ENCODE measurements at regions not wholly inside any gene's neighbourhood (a gene's known extent, or its start where the extent isn't known, plus 50 kb on each side); places are given as distances from the start of the nearest gene placed in this dataset.

DNA sequence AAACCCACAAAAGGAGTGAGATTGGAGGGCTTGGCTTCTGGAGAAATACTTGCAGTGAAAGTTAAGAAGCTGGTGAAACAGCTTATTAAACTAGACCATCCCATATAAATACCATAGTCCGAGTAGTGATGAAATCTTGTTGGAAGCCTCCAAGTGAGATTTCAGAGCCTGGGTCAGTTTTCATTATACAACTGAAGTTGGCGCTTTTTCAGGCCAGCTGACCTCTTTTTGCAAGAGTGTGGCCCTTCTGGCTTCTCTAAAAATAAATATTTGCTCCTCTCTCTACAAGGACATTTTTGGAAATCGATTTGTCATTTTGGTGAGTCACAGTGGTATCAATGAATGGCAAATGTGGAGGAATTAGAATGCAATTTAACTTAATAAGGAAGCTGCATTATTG lies 51.2 kb upstream of the THRB start:
- no peak overlapping the region for H3K4me3 ChIP-seq (ENCODE audit: low read depth, low read length)
- TF ChIP-seq, protein P1, sequence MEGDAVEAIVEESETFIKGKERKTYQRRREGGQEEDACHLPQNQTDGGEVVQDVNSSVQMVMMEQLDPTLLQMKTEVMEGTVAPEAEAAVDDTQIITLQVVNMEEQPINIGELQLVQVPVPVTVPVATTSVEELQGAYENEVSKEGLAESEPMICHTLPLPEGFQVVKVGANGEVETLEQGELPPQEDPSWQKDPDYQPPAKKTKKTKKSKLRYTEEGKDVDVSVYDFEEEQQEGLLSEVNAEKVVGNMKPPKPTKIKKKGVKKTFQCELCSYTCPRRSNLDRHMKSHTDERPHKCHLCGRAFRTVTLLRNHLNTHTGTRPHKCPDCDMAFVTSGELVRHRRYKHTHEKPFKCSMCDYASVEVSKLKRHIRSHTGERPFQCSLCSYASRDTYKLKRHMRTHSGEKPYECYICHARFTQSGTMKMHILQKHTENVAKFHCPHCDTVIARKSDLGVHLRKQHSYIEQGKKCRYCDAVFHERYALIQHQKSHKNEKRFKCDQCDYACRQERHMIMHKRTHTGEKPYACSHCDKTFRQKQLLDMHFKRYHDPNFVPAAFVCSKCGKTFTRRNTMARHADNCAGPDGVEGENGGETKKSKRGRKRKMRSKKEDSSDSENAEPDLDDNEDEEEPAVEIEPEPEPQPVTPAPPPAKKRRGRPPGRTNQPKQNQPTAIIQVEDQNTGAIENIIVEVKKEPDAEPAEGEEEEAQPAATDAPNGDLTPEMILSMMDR (IDR thresholded peaks at IDR 0.05; ENCODE audit: borderline replicate concordance, insufficient read depth, low read depth, low read length) = no peak

DNA sequence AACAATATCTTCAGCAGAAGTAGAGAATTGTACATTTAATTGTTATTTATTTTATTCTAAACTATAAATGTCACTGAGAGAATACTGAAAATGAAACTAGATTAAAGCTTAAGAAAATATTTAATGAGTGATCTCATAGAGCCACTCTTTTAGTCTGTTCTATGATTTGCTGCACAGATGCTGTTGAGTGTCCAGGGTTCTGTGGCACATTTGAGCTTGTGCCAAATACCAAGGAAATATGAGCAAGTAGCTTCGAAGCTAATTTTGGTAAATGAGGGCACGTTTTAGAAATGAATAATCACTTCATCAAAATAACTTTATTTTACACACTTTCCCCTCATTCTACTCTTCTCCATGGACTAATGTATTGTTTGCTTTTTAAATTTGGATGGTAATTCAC lies 53.6 kb upstream of the THRB start:
- TF ChIP-seq, protein P1 (IDR thresholded peaks at IDR 0.05; ENCODE audit: borderline replicate concordance, insufficient read depth, low read depth, low read length) = no peak
- no peak overlapping the region for H3K4me3 ChIP-seq (ENCODE audit: low read depth, low read length)

DNA sequence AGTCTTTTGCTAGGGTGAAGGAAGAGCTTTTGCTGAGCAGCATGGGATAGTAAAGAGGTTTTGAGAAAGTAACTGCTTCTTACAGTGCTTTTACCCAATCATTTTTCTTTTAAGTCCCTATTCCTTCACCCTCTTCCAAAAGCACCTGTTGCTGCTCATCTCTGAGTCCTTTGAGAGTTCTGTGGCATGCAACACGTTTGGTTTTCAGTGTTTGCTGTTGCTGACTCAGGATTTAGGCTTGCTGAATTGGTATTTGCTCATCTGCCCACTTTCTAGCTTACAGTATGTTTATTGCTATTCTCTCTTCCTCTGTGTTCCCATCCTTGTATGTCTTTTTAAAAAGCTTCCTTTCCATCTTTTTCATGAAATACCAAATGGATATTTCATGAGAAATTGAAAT lies 55.9 kb upstream of the THRB start:
- no peak overlapping the region for H3K4me3 ChIP-seq (ENCODE audit: low read depth, low read length)
- TF ChIP-seq, protein P1 (IDR thresholded peaks at IDR 0.05; ENCODE audit: borderline replicate concordance, insufficient read depth, low read depth, low read length) = no peak

DNA sequence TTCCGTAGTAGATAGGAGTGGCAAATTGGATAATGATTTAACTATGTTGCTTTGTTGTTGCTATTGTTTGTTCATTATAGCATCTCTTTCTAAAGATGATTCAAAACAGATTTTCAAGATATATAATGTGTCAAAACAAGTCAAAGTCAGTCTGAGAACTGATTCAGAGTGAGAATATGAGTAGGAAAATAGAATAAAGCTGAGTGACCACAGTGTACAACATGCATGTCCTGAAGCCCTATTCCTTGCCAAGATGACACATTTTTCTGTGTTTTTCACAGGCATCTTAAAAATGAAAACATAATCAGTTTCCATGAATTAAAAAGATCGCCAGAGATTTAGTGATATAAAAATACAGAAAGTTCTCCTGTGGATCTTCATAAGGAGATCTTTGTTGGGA lies 57.0 kb upstream of the THRB start:
- TF ChIP-seq, protein P1 (IDR thresholded peaks at IDR 0.05; ENCODE audit: borderline replicate concordance, insufficient read depth, low read depth, low read length) = no peak
- H3K4me3 ChIP-seq (ENCODE audit: low read depth, low read length) = no peak overlapping the region

DNA sequence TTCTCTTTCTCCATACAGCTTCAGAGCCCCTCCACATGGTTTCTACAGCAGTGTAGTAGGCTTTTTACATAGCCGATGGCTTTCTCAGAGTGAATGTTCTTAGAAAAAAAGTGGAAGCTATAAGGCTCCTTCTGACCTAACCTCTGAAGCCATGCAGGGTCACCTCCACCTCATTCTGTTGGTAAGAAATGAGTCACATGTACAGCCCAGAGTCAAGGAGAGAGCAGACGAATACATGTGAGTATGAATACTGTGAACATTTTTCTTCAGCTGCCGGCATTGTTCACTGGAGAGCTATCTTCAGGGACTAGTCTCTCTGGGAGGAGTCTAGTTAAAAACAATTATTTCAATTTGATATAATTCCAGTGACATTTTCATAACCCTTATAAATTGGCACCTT lies 68.2 kb upstream of the THRB start:
- TF ChIP-seq, protein P1 (IDR thresholded peaks at IDR 0.05; ENCODE audit: borderline replicate concordance, insufficient read depth, low read depth, low read length) = no peak

DNA sequence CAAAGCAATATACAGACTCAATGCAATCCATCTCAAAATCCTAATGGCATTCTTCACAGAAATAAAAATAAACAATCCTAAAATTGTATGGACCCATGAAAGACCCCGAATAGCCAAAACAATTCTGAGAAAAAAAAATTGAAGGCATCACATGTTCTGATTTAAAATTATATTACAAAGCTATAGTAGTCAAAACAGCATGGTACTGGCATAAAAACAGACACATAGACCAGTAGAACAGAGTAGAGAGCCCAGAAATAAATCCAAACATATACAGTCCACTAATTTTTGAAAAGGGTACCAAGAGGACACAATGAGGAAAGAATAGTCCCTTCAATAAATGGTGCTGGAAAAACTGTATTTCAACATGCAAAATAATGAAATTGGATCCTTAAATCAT lies 70.4 kb upstream of the THRB start:
- TF ChIP-seq, protein P1 (IDR thresholded peaks at IDR 0.05; ENCODE audit: borderline replicate concordance, insufficient read depth, low read depth, low read length) = no peak
- H3K4me3 ChIP-seq (ENCODE audit: low read depth, low read length) = no peak overlapping the region

More for the DNA sequence above, 68.2 kb upstream of the THRB start:
- no peak overlapping the region for H3K4me3 ChIP-seq (ENCODE audit: low read depth, low read length)

DNA sequence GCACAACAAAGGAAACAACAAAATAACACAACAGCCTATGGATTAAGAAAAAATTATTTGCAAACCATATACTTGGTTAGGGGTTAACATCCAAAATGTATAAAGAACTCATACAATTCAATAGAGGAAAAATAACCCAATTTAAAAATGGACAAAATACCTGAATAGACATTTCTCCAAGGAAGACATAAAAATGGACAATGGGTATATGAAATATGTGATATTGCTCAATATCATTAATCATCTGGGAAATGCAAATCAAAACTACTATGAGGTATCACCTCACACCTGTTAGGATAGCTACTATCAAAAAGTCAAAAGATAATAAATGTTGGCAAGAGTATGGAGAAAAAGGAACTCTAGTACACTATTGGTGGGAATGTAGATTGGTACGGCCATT lies 71.0 kb upstream of the THRB start:
- no peak overlapping the region for H3K4me3 ChIP-seq (ENCODE audit: low read depth, low read length)
- TF ChIP-seq, protein P1 (IDR thresholded peaks at IDR 0.05; ENCODE audit: borderline replicate concordance, insufficient read depth, low read depth, low read length) = no peak
